AG08396 (cell line): ENCODE measurements at regions not wholly inside any gene's neighbourhood (a gene's known extent, or its start where the extent isn't known, plus 50 kb on each side); places are given as distances from the start of the nearest gene placed in this dataset.

ENCODE experiments used
- DNase-seq: peaks from one replicate; pipeline ENCODE4 v3.0.0; 2012; ENCODE audit warnings: low spot score, mixed read lengths

DNA sequence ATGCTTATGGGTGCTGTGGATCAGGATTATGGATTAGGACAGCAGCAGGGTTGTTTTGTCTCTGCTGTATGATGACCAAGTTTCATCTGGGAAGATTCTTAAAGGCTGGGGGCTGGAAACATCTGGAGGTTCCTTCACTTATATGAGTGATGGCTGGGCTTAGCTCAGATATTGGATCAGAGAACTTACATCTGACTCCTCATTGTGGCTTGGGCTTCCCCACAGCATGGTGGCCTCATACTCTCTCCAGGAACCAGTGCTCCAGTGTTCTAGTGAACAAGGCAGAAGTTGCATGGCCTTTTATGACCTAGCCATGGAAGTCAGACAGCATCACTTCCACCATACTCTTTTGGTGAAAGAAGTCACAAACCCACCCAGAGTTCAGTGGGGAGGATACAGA, 336.1 kb upstream of the TBX3 start:
- DNase-seq, result no peak

DNA sequence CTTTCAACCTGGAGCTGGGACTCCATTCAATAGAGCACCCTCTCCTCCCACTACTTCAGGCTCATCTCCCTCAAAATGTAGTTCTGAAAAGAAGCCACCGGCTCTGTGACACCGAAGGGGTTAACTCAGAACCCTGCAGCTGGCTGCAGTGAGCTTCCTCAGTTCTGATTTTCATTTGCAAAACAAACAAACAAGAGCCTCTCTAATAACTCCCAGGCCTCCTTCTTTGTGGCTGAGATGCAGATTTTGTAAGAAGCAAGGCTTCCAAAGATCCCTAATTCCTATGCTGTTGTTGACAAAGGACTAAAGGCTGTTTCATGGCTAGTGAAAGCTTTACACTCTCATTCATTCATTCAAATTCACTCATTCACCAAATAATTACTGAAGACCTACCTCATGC, 333.4 kb upstream of the TBX3 start:
- no peak for DNase-seq

DNA sequence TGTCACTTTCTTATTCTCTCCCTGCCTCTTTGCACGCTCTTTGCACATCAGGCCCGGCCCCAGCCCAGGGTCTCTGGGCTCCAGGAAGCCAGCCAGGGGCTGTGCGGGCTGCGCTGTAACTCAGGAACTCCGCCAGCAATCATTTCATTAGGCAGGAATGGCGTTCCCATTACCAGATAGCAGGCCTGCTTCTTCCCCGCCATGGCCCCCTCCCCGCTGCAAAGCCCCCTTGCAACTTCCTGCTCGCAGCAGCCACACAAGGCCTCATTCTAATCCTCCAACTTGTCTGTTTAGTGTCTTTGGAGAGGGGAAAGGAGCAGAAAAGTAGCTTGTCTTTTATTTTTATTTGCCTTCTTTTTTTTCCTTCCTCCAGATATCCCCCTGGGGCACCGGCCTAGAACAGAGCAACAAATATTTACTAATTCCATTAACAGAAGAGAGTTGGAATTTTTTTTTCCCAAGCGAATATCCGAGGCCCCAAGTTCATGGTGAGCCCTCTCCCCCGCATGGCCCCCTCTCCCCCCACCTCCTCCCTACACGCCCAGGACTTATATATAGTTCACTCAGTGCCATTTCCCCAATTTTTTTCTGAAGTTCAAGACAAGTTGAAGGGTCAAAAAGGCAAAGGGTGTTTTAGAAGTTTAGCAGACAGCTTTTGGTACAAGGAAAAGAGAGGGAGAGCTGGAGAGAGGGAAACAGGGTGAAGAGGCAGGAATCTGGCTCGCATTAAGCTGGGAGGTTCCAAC, 329.4 kb upstream of the TBX3 start:
- DNase-seq, result no peak

DNA sequence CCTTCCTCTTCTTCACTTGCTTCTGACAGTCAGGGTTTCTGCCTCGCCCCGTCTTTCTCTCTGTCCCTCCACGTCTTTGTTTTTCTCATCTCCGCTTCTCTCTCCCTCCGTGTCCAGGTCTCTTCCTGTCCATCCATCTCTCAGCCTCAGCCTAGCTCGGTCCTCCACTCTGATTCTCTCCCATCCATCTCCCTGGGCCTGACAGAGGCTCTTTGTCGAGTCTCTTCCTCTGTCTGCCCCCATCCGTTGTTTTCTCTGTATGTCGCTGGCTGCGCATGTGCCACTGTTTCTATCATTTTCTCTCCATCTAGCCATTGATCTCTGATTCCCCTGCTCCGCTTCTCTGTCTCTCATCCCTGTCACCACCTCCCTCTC, 328.9 kb upstream of the TBX3 start:
- DNase-seq, result no peak

DNA sequence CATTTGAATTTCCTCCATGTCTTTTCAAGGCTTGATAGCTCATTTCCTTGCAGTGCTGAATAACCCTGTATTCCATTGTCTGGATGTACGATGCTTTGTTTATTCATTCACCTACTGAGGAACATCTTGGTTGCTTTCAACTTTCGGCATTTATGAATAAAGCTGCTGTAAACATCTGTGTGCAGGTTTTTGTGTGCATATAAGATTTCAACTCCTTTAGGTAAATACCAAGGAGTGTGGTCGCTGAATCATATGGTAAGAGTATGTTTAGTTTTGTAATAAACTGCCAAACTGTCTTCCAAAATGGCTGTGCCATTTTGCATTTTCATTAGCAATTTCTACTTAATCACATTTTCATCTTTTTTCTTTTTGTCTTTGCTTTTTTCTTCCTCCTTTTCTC, 327.7 kb upstream of the TBX3 start:
- DNase-seq, result no peak

DNA sequence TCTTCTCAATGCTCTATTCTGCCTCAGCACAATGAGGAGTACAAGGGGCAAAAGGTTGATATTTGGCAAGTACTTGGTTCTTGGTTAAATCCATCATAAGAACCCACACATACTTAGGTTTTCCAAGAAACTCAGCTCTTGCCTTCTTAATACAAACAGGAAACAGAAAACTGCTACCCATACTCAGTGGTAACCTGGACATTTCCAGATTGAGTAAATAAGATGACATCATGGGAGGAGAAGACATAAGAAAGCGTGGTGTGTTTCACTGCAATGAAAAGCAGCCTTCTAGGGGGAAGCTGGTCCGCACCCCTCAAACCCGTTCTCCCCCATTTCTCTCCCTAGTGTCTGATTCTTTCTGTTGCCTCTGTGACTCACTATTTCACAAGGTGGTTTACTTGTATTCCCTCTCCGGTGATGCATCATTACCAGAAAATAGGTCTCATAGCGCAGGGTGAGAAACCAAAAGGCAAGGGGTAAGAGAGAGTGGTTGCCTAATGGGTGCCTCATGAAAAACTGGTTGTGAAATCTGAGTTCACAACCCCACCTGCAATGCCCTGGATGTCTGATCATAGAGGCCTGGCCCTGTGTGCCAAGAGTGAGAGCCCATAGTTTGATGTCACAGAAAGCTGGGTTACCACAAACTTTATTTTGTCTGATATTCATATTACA, 326.5 kb upstream of the TBX3 start:
- no peak for DNase-seq

DNA sequence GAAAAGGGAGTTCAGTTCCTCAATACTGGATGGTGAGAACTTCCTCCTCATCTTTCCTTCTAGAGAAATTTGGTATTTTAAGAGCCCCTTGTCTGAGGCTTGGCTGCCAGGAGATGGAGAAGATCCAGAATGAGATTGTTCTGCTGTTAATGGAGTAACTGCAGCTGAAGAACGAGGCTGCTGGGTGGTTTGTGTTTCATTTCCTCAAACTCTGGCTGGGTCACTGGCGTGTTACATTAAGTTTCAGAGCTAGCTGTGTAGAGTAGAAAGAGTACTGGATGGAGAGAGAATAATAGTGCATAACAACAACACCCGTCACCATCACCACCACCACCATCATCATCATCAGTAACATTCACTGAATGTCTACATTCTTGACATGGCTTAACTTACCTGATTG, 325.0 kb upstream of the TBX3 start:
- DNase-seq, result no peak

DNA sequence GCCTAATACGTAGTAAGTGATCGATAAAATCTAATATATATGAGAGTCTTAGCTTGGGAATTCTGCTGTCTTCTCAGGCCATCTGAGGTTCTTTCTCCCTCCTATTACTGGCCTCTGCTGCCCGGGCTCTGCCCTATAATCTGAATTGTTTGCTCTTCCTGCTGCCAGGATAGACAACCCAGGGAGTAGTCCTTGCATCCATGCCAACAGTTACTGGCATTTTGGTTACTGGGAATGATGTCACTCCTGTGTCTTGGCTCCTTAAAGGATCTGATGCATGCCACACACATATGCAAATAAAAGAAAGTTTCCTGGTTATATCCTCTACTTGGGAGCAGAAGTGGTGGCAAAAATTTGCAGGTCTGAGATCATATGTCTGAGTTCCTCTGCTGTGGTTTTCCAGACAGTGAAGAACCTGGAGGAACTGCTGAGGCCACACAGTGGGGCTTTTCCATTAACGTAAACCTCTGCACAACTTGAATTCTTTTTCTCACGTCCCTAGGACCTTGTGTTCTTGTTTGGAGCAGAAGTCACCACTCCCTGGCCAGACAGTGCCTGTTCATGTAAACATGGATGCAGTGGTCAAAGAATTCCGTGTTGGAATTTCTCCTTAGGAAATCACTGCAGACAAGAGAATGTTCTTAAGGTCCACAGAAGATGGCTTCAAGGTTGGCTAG, 320.6 kb upstream of the TBX3 start:
- no peak for DNase-seq

DNA sequence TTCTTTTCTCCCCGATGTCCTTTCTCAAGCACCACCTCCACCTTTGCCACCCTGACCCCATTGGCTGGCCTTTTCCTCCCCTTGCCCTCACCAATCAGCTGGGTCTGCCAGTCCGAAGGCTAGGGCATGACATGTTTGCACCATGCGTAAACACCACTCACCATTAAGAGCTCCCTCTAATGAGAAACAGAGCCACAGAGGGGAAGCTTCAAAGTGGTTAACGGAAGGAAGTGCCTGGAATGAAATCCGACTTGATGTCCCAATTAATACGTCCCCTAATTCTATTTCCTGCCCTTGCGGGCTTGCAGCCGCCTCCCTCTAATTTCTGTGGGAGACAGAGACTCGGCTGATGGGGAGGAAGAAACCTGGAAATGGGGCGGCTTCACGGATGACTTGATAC, 318.5 kb upstream of the TBX3 start:
- DNase-seq, result no peak

DNA sequence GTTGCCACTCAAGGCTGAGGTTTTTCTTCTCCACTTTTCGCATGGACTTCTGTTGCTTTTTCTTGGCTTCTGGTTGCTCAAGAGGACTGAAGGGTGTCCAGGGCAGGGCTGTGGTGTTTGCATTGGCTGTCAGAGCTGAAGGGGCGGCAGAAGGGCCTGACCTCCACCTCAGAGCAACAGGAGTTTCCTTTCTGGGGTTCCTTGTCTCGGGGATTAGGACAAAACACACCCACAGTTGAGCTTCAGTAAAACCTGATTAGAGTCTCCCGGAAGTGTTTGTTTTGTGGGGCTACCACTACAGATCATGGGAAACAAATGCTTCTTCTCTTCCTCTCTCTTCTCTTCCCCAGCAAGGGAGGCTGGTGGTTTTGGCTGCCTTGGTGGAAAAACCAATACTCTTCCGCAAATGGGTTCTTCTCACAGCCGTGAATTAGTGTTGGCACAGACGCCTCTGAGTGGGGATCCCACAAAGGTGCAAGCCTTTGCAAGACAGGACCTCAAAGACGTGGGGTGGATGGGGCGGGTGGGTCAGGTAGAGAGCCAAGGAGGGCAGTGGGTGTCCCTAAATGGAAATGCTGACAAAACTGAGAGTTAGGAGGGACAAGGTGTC, 317.7 kb upstream of the TBX3 start:
- no peak for DNase-seq

DNA sequence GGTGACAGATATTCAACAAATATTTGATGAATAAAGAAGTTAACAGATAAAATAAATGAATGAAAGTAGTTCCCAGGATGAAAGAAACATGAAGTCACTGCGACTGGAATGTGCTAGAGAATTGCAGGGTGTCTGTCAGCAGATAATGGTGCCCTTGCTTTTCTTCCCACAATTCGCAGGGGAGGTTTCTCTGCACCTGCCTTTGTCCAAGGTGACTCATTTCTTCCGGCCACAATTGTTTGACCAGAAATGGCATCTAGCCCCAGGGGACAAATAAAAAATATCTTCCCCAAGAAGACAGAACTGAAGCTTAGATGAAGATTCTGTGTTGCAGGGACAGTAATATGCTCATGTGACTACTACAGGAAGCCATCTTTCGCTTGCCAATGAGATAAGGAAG, 316.1 kb upstream of the TBX3 start:
- DNase-seq, result no peak

DNA sequence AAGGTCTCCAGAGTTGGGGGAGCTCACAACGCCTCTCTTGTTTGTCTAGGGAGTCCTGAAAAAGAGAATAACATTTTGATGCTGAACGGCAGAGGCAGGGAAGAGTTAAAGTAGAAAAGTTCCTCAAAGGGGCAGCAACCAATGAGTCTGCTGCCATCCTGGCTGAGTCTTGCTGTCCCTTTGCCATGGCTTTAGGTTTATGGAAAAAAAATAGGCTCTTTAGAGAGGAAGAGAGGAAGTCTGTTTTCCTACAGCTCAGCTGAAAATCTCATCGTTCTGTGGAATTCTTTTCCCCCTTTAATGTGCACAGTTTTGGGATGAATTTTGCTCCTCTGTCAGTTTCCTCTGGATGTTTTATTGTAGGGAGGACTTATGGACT, 314.8 kb upstream of the TBX3 start:
- DNase-seq, result no peak

DNA sequence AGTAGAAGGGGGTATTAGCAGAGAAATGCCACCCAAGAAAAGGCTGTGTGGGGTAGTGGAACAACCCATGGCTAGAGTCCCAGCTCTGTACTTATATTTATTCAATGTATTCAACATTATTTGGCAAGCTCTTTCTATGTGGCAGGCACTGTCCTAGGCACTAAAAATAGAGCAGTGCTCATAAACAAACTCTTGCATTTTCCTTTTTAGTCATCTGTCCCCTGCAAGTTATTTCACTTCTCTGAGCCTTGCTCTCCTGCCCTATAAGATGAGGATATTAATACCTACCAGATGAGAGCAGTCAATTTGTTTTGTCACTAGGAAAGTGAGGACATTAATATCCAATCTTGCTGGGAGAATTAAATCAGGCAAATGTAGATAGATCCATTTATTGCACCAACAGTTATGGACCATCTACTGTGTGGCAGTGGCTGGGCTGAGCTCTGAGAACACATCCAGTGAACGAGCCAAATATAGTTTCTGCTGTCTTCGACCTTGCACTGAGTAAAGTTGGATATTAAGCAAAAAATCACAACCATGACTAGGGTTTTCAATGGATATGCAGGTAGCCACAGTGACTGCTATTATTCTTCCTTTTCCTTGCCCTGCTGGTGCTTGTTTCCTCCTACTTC, 314.3 kb upstream of the TBX3 start:
- no peak for DNase-seq

DNA sequence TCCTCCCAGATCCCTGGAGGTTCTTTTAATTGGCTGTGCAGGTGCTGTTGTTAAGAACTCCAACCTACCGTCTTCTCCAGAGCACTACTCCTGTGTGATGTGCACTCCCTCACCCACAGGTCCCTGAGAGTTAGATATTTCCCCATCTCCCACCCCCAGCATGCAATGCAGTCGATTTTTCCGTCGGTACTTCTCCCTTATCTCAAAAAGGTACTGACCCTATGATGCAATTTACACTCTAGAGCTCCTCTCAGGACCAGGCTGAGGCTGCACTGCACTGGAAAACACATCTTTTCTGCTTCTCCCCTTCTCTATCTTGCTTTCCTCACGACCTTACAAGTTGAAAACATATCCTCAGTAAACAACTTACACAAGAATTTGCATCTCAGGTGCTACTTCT, 312.4 kb upstream of the TBX3 start:
- DNase-seq, result no peak

DNA sequence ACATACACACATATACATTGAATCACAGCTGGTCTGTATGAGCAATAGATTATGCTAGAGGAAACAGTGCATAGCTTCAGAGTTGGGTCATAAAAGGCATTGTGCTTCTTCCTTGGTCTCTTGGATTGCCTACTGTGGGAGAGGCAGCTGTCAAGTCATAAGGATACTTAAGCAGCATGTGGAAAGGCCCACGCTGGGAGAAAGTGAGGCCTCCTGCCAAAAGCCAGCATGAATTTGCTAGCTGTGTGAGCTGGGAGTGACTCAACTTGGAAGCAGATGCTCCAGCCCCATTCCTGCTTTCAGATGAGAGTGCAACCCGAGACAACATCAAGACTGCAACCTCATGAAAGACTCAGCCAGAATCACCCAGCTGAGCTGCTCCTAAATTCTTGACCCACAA, 311.9 kb upstream of the TBX3 start:
- DNase-seq, result no peak

DNA sequence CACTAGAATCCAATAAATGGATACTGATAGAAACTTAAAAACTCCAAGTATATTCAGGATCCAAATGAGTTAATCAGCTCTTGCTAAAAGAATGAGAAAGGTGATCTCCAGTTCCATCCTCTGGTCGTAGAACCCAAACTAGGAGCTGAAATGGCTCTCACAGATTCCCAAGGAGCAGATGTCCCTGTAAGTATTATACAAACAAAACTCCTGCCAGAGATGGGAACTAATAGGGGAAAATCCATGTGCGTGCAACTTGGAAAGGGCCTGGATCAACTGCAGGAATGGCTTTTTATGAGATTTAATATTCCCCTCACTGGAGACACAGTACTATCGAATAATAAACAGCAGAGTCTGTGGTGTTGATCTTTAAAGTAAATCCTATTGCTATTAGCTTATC, 309.2 kb upstream of the TBX3 start:
- no peak for DNase-seq

DNA sequence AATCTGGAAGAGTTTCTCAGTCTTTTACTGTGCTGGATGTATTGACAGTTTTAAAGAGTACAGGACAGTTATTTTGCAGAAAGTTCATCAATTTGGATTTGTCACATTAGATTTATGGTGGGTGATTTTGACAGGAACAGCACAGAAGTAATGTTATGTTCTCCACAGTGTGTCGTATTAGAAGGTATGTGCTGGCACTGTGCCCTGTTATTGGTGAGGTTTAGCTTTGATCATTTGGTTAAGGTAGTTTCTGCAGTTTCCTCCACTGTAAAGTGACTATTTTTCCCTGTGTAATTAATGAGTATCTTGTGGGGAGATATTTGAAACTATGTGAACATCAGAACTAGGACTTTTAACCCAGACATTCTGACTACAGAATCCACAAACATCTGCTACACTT, 308.5 kb upstream of the TBX3 start:
- no peak for DNase-seq

DNA sequence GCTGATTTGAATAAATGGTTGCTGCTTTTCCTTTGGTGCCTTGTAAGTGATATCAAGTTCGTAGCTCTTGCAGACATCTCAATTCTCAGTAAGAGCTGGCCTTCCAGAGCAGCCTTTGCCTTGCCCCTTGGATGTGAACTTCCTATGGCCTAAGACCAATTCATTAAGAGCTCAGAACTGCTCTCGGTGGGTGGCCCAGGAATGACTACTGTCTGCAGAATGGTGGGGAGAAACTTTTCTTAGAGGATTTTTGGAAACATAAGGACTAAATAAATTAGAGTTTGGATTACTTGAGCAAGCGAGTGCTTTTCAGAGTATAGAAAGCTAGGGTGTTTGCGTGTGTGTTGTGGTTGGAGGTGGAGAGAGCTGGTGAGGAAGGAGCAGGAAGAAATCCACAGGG, 306.4 kb upstream of the TBX3 start:
- no peak for DNase-seq

DNA sequence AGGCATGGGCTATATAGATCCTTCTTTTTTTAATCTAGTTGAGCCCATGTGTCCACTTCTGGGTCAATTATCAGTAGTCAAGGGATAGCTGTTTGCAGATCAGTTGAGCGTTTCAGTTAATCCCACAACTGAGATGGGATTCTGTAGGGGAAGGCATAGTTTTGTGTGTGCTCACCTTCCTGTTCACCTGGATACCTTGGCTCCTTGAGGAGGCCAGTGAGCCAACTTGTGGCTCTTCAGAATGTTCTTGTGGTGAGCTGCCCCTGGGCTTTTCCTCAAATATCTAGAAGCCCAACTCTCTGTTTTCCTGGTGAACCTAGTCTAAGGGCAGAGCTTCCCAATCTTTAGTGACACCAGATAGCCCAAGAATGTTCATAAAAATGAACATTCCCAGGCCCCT, 302.9 kb upstream of the TBX3 start:
- no peak for DNase-seq

DNA sequence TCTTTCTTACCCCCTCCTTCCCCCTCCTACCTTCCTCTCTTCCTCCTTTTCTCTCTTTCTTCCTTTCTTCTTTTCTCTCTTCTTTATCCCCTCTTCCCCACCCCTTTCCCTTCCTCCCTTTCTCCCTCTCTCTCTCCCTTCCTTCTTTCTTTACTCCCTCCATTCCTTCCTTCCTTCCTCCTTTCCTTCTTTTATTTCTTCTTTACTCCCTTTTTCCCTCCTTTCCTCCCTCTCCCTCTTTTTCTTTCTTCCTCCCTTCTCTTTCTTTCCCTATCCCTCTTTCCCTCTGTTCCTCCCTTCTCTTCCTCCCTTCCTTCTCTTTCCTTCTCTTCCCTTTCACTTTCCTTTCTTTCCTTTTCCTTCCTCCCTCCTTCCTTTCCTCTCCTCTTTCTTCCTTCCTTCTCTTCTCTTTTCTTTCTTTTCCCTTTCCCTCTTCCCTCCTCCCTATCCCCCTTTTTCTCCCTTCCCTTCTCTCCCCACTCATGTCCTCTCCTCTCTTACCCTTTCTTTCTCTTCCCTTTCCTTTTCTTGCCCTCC, 302.3 kb upstream of the TBX3 start:
- DNase-seq, result no peak

DNA sequence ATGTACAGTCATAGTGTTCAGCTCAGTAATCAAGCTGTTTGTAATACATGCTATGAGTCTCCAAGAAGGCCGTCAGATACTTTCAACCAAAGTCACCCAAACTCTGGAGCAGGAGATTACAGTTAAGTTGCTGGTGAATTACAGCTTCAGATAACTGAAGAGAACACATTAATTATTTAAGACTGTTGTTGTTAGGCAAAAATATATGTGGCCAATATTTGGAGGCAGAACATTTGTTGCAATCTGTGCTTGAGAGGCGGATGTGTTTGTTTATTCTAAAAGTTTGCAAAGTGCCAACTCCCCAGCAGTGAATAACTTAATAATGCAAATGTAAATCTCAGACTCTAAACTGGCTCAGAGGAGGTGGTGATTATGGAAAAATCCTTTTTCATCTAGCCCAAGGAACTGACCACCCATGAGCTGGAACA, 300.7 kb upstream of the TBX3 start:
- no peak for DNase-seq

DNA sequence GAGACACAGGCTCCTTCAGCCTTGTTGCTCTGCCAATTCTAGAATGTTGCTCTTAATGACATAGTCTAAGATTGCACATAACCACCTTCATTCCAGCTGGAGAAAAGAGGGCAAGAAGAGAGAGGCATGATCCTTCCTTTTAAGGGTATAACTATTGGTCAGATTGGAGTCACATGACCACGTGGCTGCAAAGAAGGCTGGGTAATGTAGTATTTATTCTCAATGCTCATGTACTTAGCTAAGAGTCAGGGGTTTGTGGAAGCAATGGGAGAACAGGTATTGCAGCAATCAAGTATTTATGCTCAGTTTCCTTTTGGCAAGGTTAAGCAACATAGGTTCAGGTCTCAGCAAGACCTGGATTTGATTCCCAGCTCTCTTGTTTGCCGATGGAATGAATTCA, 298.8 kb upstream of the TBX3 start:
- no peak for DNase-seq
